NCI-H446 (cell line): ENCODE measurements at regions not wholly inside any gene's neighbourhood (a gene's known extent, or its start where the extent isn't known, plus 50 kb on each side); places are given as distances from the start of the nearest gene placed in this dataset.

Source experiments
- DNase-seq, 2 experiments: peaks; one replicate each; lab custom pipeline; 2025; lab: John Stamatoyannopoulos, UW

GRCh38 chr10:62631241-62631640 is 173.3 kb upstream of the ADO start:
- DNase-seq = no peak

GRCh38 chr10:62632071-62632809 is 172.3 kb upstream of the ADO start:
- no peak for DNase-seq

DNA sequence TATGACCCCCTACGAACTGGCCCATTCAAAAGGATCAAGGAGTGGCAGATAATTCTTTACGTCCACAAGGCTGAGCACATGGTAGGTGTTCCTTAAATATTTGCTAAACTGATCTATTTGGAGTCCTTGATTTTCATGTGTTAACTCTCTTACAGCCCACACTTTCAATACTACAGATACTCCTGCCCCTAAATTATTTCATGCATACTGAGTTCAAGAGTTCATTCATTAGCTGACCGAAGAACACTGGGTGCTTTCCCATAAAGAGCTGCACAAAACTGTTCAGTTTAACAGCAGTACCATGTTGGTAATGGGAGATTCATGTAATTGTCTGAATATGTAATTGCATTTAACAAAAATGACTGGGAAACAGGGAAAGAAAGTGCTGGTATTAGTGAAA is 170.5 kb upstream of the ADO start:
- no peak for DNase-seq

GRCh38 chr10:62634576-62634975 is 169.9 kb upstream of the ADO start:
- DNase-seq = no peak

DNA sequence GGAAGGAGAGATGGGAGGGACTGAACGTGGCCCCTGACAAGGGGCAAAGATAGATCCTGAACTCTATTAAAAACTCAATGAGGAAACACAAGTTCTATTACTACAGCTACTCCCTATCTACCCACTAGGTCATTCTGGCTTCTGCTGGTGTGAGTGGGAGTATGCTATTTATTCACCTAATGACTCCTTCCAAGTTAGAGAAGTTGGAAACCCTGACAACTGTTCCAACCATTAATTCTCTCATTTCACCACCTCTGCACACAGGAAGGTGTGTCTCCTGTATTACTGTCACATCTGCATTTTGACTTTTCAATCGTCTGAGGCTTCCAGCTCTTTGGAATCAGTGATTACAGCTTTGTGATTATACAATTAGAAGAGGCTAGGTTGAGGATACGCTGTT is 169.4 kb upstream of the ADO start:
- DNase-seq = no peak

GRCh38 chr10:62636825-62637248 is 167.7 kb upstream of the ADO start:
- no peak for DNase-seq

- DNase-seq = no peak
Observed at GRCh38 chr10:62637249-62638061, 167.1 kb upstream of the ADO start.

DNA sequence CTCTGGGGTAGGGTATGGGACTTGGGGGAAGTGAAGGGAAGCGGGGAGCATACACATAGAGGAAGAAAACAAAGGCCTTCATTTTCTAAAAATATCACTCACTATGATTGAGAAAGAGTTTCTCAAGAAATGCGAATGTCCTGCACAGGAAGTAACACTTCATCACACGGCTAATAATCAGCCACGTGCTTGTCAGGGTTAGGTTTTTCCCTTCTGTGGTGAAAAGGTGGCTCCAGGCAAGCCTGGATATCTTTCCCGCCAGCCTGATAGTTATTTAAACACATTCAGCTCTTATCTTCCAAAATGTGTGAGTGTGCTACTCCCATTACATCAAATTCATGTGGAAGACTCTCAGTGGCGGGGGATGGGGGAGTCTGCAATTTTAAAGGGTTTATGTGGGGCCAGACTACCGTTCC is 166.4 kb upstream of the ADO start:
- no peak for DNase-seq

GRCh38 chr10:62639144-62639543 is 165.4 kb upstream of the ADO start:
- DNase-seq = no peak

DNA sequence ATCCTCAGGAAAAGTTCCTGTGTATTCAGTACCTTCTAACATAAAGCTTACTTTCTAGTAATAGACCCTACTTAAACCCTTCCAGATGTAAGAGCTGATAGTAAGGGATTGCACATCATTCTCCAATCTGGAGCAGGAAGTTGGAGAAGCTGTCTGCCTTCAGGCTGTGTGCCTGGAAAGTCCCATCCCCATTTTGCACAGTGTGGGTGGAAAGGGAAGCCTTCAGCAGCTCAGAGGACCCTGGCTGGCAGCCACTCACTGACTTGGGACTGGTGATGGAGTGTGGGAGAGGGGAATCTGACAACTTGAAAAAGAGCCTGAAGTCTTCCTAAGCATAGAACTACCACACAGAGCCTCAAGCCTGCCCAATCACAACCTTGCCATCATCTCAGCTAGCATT is 164.1 kb upstream of the ADO start:
- no peak for DNase-seq

GRCh38 chr10:62643606-62644587 is 160.6 kb upstream of the ADO start:
- DNase-seq = no peak

GRCh38 chr10:62647375-62648092 is 157.0 kb upstream of the ADO start:
- DNase-seq = no peak

DNA sequence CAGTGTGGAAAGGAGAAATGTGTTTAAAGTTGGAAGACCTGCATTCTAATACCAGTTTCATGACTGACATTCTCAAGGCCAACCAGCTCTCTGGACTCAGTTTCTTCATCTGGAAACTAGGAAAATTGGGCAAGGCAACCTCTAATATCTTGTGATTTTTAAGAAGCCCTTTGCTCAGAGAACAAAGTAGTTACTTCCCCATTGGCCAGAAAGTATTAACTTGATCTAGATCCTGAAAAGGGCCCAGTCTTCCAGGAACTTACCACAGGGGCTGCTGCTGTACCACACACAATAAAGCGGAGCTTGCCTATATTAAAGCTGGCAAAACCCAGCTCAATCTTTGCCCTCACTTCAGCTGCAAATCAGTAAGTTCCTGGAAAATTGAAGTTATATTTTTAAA is 155.6 kb upstream of the ADO start:
- no peak for DNase-seq

GRCh38 chr10:62650411-62650810 is 154.1 kb upstream of the ADO start:
- no peak for DNase-seq

DNA sequence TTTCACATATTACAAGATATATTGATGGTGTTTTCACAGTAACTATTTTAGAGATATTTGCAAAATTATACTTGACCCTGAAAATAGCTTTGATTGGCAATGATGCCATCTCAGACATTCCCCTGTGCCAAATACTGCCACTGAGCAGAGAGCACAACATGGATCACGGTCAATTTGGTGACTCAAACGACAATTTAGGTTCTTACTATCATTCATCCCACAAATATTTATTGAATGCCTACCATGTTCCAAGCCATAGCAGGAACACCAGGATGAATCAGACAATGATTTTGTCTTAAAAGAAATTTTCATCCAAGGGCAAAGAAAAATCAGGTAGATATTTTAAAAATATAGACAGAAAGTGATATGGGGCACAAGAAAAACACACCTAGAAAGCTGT is 153.2 kb upstream of the ADO start:
- DNase-seq = no peak

- DNase-seq = no peak
Observed at GRCh38 chr10:62652114-62652513, 152.4 kb upstream of the ADO start.

- DNase-seq = no peak
Observed at GRCh38 chr10:62652564-62652963, 152.0 kb upstream of the ADO start.

DNA sequence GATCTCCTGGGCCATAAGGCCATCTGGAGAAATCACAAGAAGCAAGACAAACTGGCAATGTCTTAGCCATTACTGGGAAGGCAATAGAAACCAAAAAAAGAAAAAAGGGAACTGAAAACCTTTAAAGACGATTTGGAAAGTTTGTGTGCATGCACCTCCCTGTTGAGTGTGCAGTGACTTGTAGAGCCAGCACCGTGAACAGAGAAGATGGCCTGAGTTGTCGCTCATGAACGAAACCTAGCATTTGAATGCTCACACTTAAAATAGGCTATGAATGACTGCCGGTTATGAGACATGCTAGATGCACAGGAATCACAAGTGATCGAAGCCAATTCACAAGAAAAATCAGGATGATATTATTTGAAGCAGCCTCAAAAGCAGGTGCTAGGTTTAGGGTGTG is 151.3 kb upstream of the ADO start:
- no peak for DNase-seq

GRCh38 chr10:62654966-62655336 is 149.6 kb upstream of the ADO start:
- no peak for DNase-seq

- DNase-seq = no peak
Observed at GRCh38 chr10:62655337-62655994, 149.1 kb upstream of the ADO start.

DNA sequence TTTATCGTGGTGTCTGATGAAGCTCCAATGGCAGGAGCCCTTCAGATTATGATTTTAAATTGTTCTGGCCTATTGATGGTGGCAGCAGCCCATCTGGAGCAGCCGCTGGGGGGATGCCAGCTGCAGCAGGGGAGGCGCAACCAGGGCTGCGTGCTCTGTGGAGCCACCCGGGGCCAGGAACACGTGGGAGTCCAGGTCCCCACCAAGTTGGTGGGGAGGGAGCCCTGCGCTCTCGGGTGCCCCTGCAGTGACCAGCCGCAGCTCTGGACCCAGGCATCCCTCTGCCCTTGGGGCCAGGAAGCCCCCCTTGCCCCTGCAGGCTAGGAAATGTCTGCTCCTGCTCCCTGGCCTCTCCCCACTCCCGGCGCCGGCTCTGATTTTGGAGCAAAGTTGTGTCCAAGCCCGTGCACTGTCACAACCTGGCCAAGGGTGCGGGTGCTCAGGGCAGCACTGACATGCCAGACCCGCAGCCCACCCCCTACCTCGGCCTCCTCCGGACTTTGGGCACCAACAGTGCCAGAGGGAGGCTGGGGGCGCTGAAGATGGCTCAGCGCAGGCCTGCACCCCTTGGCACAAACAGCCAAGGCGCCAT is 147.2 kb upstream of the ADO start:
- no peak for DNase-seq
